ENCODE measurements at regions not wholly inside any gene's neighbourhood (a gene's known extent, or its start where the extent isn't known, plus 50 kb on each side); places are given as distances from the start of the nearest gene placed in this dataset.
A peak's percentile ranks its signal among the peaks of the same experiment; 100 is the strongest.
"Not testable (repeated sequence)": the region's sequence is repeated elsewhere in the genome, so short reads cannot be mapped to it uniquely, and the experiment has no call there.

DNA sequence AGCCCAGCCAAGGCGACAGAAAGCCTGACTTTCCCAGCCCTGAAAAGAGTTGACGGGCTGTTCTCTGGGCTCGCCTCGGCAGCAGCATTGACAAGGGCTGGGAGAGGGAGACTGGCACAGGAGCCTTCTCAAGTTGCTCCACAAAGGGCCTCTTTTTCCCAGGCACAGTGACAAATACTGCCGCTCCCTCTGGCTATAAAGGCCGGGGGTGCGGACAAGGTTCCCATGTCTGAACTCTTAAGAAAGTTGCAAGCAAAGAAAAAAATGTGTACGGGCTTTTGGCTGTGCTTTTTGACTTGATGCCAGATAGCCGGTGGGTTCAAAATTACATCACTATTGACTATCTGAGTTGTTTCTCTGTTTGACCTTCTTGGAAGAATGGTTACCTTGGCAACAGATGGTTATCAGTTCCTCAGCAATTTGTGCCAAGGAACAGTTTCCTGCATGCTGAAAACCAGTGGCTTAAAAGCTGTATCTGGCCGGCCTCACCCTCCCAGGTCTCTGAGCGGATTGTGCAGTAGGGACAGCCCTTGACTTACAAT lies 115.9 kb upstream of the EEPD1 start:
- peak; percentile 69 for DNase-seq (ENCODE audit: low spot score)

DNA sequence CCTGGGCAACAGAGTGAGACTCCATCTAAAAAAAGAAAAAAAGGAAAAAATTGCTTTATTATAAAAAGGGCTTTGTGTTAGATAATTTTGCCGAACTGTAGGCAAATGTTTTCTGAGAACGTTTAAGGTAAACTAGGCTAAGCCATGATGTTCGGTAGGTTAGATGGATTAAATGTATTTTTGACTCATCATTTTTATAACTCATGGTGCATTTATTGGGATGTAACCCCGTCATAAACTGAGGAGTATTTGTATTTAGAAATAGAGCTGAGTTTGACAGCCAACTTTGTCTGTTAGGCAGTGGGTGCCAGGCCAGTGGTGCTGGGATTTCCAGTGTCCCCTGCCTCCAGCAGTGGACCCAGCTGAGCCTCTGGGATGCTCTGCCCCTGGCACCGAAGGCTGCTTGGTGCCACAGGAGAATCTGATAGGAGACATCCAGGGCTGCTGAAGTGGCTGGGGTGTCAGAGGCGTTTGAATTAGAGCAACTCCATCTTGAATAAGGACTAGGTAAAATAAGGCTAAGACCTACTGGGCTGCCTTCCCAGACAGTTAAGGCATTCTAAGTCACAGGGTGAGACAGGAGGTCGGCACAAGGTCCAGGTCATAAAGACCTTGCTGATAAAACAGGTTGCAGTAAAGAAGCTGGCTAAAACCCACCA lies 114.9 kb upstream of the EEPD1 start:
- no peak for DNase-seq (ENCODE audit: low spot score)

DNA sequence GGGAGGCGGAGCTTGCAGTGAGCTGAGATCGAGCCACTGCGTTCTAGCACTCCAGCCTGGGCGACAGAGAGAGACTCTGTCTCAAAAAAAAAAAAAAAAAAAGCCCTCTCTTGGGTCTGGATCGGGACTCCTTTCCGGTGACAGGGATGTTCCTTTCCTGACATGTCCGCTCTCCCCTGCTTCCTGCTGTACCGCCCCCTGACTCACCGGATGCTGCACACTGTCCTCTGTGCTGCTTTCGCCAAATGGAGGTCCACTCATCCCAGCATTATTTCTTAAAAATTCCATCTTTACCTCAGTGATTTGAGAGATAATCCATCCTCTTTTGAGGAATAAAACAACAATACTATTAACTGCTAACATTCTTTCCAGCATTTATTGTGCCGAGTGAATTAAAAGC lies 113.8 kb upstream of the EEPD1 start:
- DNase-seq (ENCODE audit: low spot score) = no peak

DNA sequence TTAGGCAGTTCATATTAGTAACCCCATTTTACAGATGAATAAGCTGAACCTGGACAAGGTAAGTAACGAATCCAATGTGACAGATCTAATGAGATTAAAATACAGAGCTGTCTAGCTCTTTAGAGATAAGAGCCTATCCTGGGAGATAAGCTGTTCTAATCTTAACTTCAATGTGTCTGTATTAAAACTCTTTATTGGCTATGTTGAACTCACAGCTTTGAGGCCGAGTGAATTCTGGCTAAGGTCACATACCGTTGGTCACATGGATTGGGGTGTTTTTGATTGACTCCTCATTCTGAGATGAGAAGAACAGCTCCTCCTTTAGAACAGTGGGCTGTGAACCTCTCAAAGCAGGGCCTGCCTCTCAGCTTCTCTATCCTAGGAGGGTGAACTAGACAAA lies 113.4 kb upstream of the EEPD1 start:
- no peak for DNase-seq (ENCODE audit: low spot score)

DNA sequence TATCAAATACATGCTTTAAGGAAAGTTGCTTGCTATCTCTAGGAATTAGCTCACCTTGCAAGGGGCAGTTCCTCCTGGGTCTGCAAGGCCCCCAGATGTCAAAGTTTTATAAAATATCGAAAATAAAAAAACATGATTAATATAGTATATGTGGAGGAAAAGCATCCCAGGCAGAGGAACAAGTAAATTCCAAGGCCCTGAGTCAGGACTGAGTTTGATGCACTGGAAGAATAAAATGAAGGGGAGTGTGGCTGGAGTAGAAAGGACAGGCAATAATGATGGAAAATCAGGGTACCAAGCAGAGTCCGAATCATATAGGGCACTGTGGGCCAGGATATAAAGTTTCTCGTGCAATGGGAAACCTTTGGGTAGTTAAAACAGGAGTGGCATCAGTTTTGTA lies 112.4 kb upstream of the EEPD1 start:
- DNase-seq (ENCODE audit: low spot score) = no peak

DNA sequence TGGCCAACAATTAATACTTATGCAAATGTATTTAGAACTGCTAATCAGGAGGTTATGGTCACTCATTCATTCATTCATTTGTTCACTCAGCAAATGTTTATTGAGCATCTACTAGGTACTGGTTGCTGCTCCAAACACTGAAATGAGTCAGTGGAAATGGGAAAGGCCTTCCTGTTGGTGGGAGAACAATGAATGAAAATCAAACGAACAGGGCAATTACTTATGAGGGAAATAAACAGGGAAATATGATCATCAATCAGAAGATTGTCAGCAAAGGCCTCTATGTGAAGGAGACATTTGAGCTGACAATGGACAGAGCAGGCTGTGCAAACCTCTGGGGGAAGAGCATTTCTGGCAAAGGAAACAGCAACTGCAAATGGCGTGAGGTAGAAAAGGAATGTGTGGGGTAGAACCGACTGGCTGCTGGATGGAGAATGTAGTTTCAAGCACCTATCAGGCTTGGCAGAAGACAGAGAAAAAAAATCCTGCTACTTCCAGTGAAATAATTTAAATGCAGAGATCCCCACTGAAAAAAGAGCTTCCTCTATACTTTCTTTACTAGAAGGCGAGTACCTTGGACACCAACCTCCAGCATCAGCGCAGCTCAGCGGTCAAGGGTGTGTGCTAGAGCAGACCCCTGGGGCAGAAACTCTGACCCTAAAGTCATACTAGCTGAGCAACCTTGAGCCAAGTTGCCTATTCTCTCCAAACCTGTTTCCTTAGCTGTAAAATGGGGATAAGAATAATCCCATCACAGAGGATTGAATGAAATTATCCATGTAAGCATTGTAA lies 108.8 kb upstream of the EEPD1 start:
- no peak for DNase-seq (ENCODE audit: low spot score)

DNA sequence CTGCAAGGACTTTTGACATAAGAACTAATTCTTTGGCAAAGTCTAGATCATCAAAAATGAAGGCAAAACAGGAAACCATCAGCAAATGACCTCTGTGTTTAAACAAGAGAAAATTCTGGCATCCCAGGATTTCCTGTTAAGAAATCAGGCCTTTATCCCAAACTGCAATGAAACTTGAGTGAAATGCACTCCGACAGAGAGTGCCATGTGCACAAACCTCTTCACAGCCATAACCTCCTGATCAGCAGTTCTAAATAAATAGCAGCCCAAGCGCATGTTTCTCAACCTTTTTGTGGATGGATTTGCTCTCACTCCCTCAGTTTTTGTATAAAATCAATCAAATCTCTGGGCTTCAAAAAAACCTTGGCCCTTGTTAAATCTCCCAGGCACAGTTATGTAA lies 107.7 kb upstream of the EEPD1 start:
- no peak for DNase-seq (ENCODE audit: low spot score)

DNA sequence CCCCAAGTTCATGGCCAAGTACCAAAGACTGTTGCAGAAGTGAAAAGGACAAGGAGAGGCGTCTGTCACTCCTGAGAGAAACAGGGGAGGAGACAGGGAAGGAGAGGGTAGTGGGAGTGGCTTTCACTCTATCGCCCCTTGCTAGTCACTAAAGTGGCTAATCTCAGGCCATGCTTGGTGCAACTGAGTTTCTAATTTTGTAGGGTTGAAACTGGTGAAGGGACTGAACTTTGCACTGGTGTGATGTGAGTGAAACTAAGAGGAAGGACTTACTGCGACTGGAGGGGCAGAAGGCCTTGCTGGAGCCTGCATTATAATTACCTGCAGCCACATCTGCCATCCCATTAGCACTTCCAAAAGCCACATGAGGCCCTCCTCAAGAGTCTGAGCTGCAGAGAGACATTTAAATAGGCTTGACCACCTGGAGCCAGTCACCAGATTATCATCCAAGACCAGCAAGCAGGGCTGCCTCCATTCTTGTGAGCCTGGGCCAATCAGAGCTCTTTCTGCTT lies 107.2 kb upstream of the EEPD1 start:
- DNase-seq (ENCODE audit: low spot score) = no peak

DNA sequence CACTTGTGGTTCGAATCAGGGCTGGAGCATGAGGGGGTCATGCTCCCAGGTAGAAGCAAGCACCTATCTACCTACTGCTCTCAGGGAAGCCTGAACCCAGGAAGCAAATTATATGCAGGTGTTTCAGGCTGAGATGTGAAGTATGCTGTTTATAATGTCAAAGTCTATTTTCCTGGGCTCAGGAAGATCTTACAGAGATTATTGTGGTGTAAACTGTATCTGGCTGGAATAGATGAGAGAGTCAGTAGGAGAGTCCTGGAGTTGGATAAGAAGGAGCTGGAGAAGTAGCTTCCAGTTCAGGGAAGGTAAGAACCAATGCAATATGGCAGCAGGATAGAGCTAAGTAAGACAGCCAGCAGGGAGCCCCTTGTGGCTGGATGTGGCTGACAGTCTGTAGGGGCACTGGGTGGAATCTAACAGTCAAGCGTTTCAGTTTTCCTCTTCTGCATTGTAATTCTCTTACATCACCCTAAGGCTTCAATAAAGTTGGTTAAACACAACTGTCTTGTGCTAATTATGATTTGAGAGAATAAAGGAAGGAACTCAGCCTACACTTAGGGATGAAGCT lies 105.9 kb upstream of the EEPD1 start:
- DNase-seq (ENCODE audit: low spot score) = no peak

DNA sequence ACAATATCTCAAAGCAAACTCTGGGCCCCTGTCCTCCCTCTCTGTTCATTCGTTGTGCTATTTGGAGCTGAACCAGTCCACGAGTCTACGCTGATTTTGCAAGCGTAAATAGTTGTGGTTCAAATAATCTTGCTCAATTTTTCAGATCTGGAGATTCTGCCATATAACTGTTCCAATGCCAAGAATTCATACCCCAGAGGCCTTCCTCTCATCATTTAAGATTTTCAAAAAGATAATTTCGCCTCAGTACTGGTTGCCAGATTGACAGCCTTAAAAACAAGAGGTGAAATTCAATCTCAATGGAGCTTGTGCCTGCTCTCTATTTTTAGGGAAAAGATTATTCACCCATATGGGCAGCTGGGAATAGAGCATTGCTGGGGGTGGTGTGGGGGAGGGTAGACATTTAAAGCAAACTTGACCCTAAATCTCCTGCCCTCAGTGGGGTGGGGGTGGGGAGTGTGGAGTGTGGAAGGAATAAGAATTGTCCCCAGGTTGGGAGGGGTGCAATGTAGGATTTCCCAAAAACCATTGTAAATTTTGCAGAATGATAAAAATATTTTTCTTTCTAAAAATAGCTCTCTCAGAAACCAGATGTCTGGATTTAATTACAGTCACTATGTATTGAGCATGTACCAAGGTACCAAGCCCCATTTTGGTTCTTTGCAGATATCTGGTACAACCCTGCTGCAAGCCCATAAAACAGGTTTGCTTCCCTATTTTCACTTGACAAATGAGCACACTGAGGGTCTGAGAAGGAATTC lies 104.7 kb upstream of the EEPD1 start:
- no peak for DNase-seq (ENCODE audit: low spot score)

DNA sequence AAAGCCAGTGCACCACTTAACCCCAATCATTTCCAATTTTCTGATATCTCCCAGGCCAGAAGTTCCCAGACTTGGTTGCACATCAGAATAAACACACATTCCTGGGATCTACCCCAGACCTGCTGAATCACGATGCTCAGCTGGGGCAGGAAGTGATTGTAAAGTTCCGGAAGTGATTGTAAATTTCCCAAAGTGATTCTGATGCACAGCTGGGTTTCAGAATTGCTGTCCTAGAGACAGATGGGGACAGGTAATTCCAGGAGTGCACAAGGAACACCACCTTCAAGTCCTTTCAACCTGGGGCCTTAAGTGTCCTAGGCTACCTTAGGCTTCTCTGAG lies 104.2 kb upstream of the EEPD1 start:
- DNase-seq (ENCODE audit: low spot score) = no peak

DNA sequence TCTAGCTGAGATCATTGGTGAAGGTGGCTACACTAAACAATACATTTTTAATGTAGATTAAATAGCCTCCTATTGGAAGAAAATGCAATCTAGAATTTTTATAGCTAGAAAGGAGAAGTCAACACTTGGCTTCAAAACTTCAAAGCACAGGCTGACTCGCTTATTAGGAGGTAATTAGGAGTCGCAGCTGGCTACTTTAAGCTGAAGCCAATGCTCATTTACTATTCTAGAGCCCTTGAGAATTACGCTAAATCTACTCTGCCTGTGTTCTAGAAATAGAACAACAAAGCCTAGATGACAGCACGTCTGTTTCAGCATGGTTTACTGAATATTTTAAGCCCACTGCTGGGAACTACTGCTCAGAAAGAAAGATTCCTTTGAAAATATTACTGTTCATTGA lies 101.6 kb upstream of the EEPD1 start:
- no peak for DNase-seq (ENCODE audit: low spot score)

DNA sequence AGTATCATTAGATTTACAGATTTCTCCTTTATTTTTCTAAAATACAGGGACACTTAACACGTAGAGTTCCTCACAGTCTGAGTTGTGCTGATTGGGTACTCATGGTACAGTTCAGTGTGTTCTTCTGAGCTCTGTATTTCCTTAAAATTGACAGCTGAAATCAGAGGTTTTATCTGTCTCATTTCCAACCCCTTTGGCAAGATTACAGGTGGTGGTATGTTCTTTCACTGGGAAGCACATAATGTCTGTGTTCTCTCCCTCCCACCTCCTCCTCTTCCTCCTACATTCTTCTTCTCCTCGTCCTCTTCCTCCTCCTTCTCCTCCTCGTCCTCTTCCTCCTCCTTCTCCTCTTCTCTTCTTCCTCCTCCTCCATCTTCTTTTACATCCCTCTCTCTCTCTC lies 99.5 kb upstream of the EEPD1 start:
- no peak for DNase-seq (ENCODE audit: low spot score)

DNA sequence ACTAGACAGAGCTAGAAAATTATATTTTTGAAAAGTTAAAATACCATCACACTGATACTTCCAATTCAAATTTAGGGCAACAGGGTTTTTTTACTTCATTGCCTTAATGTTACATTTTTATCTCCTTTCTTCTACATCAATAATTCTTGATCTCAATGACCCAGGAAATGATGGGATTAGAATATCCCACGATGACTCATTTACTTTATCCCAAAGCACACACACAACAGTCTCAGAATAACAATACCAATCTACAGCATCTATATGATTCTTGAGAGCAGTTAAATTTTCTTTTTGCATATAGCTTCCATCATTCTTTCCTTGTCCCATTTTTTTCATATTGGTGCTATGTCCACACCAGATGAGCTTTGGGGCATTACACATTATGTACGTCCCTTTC lies 98.4 kb upstream of the EEPD1 start:
- no peak for DNase-seq (ENCODE audit: low spot score)

DNA sequence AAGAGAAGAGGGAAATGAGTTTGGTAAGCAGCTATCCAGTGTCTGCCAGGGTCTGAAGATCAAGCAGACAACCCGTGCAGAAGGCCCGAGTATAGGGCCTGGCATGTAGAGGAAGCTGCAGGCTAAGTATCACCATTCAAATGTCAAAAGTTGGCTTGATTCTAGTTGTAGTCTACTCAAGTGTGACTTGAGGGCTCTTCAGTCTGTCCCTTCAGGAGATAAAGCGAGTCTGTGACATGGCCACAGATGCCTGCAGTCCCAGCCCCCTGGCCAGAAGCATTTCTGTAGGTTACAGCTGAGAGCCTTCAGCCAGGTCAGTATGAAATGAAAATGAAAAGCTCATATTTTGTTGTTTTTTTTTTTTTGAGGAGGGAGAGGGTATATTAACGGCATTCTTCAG lies 97.8 kb upstream of the EEPD1 start:
- no peak for DNase-seq (ENCODE audit: low spot score)

DNA sequence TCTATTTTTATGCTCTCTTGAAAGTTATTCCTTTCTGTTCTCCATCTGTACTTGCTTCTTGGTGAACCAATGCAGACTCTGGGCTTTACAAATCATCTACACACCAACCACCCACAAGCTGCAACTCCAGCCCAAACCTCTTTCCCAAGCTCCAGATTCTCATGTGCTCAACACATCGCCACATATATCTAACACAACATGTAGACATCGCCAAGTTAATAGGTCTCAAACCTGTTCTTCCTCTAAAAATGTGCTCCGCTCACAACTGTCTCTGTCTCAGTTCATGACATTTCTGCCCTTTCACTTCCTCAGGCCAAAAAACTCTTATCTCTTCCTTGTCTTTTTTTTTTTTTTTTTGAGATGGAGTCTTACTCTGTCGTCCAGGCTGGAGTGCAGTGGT lies 95.7 kb upstream of the EEPD1 start:
- no peak for DNase-seq (ENCODE audit: low spot score)

DNA sequence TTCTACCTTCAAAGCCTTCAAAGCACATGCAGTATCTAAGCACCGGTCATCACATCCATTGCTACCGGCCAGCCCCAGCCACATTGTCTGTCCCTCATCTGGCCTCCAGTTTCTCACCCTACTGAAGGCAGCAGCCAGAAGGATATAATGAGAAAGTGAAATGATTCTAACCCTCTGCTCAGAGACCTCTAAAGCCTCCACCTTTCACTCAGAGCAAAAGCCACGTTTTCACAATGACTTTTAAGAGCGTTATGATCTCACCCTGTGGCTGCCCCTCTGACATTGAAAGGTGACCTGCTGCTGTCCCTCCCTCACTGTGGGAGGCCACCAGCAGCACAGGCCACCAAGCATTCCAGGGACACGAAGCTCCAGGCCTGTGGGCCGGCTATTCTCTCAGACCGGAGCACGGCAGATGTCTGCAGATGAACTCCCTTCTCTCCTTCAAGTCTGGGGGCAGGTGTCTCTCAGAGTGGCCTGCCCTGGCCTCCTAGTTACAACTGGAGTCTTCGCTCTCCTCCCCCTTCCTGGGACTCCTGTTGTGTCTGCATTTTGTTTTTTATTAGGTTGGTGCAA lies 94.9 kb upstream of the EEPD1 start:
- no peak for DNase-seq (ENCODE audit: low spot score)

DNA sequence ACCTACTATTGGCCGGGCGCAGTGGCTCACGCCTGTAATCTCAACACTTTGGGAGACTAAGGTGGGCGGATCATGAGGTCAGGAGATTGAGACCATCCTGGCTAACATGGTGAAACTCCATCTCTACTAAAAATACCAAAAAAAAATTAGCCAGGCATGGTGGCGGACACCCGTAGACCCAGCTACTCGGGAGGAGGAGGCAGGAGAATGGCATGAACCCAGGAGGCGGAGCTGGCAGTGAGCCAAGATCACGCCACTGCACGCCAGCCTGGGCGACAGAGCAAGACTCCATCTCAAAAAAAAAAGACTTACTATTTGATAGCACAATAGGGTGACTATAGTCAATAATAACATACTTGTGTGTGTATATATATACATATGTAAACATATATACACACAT lies 92.7 kb upstream of the EEPD1 start:
- not testable (repeated sequence) for DNase-seq (ENCODE audit: low spot score)

DNA sequence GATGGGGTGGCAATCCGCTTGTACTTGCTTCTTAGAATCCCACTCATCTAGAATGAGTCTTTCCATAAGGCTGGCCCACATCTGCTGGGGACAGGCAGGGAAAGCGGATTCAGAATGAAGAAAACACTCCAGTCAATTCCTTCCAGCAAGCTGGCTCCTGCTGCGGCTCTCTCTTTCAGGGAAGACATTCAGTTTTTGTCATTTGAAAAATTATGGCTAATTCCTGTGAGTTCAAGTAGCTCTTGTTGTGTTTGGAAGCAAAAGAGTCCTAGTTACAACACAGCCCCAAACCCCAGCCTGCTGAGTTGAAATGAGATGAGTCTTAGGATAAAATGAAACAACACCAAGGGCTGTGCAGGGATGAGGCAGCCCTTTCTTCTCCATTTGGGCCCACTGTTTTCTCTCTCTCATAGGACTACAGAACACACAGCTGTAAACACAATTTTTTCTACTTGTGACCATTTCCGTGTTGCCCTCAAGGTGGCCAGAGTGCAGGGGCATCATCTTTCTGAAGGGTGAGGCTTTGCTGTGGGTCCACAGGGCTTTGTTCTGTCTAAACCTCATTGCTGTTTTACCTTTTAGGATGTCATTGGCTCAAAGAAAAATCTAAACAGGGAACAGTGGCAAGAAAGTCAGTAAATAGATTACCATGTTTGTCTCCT lies 90.8 kb upstream of the EEPD1 start:
- no peak for DNase-seq (ENCODE audit: low spot score)

DNA sequence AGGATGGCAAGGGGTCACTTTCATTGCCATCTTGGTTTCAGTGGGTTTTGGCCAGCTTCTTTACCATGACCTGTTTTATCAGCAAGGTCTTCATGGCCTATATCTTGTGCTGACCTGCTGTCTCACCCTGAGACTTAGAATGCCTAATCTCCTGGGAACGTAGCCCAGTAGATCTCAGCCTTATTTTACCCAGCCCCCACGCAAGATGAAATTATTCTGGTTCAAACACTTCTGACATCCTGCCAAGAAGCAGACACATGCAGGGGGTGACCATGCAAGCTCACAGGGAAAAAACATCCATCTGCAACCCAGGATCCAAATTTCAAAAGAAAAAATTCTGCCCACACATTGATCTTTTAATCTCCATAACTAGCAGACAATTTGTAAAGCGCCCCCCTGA lies 88.4 kb upstream of the EEPD1 start:
- no peak for DNase-seq (ENCODE audit: low spot score)

DNA sequence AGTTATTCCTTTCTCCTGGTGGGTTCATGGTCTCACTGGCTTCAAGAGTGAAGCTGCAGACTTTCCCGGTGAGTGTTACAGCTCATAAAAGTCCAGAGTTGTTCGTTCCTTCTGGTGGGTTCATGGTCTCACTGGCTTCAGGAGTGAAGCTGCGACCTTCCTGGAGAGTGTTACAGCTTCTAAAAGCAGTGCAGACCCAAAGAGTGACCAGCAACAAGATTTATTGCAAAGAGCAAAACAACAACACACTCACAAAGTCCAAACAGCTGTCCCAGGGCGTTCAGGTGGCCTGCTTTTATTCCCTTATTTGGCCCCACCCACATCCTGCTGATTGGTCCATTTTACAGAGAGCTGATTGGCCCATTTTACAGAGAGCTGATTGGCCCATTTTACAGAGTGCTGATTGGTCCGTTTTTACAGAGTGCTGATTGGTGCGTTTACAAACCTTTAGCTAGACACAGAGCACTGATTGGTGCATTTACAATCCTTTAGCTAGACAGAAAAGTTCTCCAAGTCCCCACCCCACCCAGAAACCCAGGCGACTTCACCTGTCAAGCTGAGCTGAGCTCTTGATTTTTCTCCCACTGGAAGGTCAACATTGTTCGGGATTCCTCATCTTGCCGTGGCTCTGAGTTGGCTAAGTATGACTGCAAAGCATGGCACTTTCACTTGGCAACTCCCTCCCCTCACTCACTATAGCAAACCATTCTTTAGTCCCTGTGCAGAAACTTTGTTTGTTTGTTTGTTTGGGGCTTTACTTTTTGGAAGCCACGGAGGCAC lies 87.3 kb upstream of the EEPD1 start:
- not testable (repeated sequence) for DNase-seq (ENCODE audit: low spot score)
